Panc1 (cell line): ENCODE measurements at regions not wholly inside any gene's neighbourhood (a gene's known extent, or its start where the extent isn't known, plus 50 kb on each side); places are given as distances from the start of the nearest gene placed in this dataset.

ENCODE experiments used
- ATAC-seq: fragments of 200-7000 bp; cut with Tn5 transposase; 2 replicates; pipeline ENCODE4 v1.9.1; 2020; ENCODE audit warnings: mild to moderate bottlenecking, moderate library complexity
- BruUV-seq: library from RNA; stranded (reverse); fragments of 400-500 nt; replicated peaks from 2 replicates; lab custom pipeline; 2021; lab: Mats Ljungman, UMichigan
- CTCF ChIA-PET: fragments of 300-600 bp; sonication (Branson Sonifier 250); formaldehyde crosslinking; loops from one replicate; lab custom pipeline; 2022; ENCODE audit warnings: antibody characterized with exemption; lab: Charles Lee
- POLR2A ChIA-PET: fragments of 300-600 bp; sonication (Branson Sonifier 250); formaldehyde crosslinking; loops from one replicate; lab custom pipeline; 2022; ENCODE audit warnings: antibody characterized with exemption; lab: Charles Lee
- DNase-seq: peaks from one replicate; pipeline ENCODE4 v3.0.0-alpha.2; 2010; ENCODE audit warnings: low read depth, low spot score
- H3K27ac ChIP-seq: 2 replicates; pipeline ENCODE4 v1.5.1; 2011; ENCODE audit warnings: mild to moderate bottlenecking, low read length, inconsistent platforms
- H3K27me3 ChIP-seq: fragments of 200-500 bp; sonication (Bioruptor generic); 2 replicates; pipeline ENCODE4 v1.6.0; 2014; ENCODE audit warnings: low read length, inconsistent platforms; ENCODE audit not compliant: control insufficient read depth, insufficient read depth
- H3K36me3 ChIP-seq: fragments of 200-500 bp; sonication (Bioruptor generic); 2 replicates; pipeline ENCODE4 v1.5.1; 2014; ENCODE audit warnings: inconsistent platforms, mild to moderate bottlenecking, low read length, moderate library complexity; ENCODE audit not compliant: control insufficient read depth, insufficient read depth
- H3K4me1 ChIP-seq: 2 replicates; pipeline ENCODE4 v1.5.1; 2011; ENCODE audit warnings: inconsistent platforms, mild to moderate bottlenecking, low read length, moderate library complexity; ENCODE audit not compliant: control insufficient read depth, insufficient read depth
- H3K4me3 ChIP-seq, 2 experiments: 2 replicates each; pipeline ENCODE4 v1.5.1; 2011 to 2012; ENCODE audit warnings: low read depth in 2 of 2, low read length in 2 of 2, mild to moderate bottlenecking in 2 of 2, inconsistent platforms in 1 of 2, moderate library complexity in 1 of 2
- H3K9me3 ChIP-seq: fragments of 200-500 bp; sonication (Bioruptor generic); 2 replicates; pipeline ENCODE4 v1.5.1; 2014; ENCODE audit warnings: low read depth, mild to moderate bottlenecking, inconsistent platforms, low read length, moderate library complexity; ENCODE audit not compliant: control insufficient read depth, insufficient read depth
- POLR2AphosphoS5 ChIP-seq: IDR thresholded peaks from 2 replicates; pipeline ENCODE4 v1.6.1; 2012; ENCODE audit warnings: mild to moderate bottlenecking, low read depth, low read length, moderate library complexity
- REST ChIP-seq, 2 experiments: IDR thresholded peaks; 2 replicates each; pipeline ENCODE4 v1.6.1; 2011 to 2012; ENCODE audit warnings: low read depth in 2 of 2, control low read depth in 1 of 2, low read length in 1 of 2, mild to moderate bottlenecking in 1 of 2, moderate library complexity in 1 of 2; ENCODE audit not compliant: insufficient read depth in 1 of 2
- SIN3A ChIP-seq: IDR thresholded peaks from 2 replicates; pipeline ENCODE4 v1.6.1; 2012; ENCODE audit warnings: low read depth, mild to moderate bottlenecking, low read length, moderate library complexity, borderline replicate concordance; ENCODE audit not compliant: insufficient read depth
- TCF7L2 ChIP-seq: IDR thresholded peaks from 2 replicates; pipeline ENCODE4 v1.6.1; 2011; ENCODE audit warnings: mild to moderate bottlenecking, low read depth, low read length, inconsistent platforms
- in situ Hi-C: cut with HindIII; loops from 2 replicates; pipeline ENCODE4 v1.10.0; 2016; ENCODE audit warnings: low sequenced_read_pairs, low pct_unique_long_range_greater_than_20kb
- intact Hi-C: fragments of 100-400 bp; cut with micrococcal nuclease; formaldehyde crosslinking; loops from one replicate; pipeline ENCODE4 v1.10.0; 2022; ENCODE audit not compliant: unreplicated experiment
- TF ChIP-seq, protein P1 (sequence below): fragments of 450-650 bp; IDR thresholded peaks from 2 replicates; pipeline ENCODE4 v1.5.1; 2017; ENCODE audit warnings: mild to moderate bottlenecking

DNA sequence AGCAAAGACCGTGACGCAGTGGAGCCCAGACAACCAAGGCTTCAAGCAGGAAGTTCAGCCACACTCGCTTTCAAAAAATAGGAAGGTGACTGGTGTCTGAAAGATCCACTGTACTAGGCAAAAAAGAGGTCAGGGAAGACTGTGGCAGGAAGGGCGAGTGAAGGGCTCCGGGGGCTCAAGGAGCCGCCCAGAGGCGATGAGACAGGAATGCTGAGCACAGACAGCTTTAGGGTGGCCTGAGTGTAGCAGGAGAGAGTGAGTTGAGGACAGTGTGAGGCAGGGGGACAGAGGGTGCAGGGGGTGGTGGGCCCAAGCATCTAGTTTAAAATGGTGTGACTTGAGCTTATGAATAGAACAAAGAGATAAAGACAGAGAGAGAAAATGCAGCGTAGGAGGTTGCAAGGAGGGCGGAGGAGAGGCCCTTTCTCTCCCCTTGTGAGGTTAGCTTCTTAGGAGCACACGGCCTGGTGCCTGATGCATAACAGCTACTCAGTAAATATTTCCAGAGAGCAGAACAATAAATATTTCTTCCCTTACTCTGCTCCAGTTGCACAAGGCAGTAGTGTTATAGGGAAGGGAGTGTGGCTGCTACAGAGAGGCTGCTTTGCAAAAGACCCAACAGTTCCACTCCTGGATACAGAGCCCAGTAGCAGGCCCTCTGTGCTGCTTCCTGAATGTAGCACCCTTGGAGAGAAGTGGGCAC lies 789.7 kb upstream of the RAB6C start:
- H3K27me3 ChIP-seq, result no peaks in the 10 kb centered on the region; the same call in 1 of the 2 replicates
- POLR2A ChIA-PET, result no interaction called here
- no peaks in the 10 kb centered on the region for H3K4me1 ChIP-seq
- in situ Hi-C loops (no loop called here), intact Hi-C loops (no loop called here)
- H3K27ac ChIP-seq, result no peak overlapping the region
- H3K9me3 ChIP-seq, result no peaks in the 10 kb centered on the region
- no TSS peak for BruUV-seq
- CTCF ChIA-PET, result no interaction called here
- TF ChIP-seq SIN3A (no peak), REST (IDR thresholded peaks at IDR 0.05; ENCODE audit: insufficient read depth in 1 of 2, low read depth in 2 of 2, low read length in 1 of 2) (no peak), TCF7L2 (no peak), POLR2AphosphoS5 (no peak)
- TF ChIP-seq, protein P1, sequence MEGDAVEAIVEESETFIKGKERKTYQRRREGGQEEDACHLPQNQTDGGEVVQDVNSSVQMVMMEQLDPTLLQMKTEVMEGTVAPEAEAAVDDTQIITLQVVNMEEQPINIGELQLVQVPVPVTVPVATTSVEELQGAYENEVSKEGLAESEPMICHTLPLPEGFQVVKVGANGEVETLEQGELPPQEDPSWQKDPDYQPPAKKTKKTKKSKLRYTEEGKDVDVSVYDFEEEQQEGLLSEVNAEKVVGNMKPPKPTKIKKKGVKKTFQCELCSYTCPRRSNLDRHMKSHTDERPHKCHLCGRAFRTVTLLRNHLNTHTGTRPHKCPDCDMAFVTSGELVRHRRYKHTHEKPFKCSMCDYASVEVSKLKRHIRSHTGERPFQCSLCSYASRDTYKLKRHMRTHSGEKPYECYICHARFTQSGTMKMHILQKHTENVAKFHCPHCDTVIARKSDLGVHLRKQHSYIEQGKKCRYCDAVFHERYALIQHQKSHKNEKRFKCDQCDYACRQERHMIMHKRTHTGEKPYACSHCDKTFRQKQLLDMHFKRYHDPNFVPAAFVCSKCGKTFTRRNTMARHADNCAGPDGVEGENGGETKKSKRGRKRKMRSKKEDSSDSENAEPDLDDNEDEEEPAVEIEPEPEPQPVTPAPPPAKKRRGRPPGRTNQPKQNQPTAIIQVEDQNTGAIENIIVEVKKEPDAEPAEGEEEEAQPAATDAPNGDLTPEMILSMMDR, result no peak
- ATAC-seq (no peak), DNase-seq (no peak)
- H3K36me3 ChIP-seq, result no peaks in the 10 kb centered on the region
- H3K4me3 ChIP-seq, result no peak overlapping the region

DNA sequence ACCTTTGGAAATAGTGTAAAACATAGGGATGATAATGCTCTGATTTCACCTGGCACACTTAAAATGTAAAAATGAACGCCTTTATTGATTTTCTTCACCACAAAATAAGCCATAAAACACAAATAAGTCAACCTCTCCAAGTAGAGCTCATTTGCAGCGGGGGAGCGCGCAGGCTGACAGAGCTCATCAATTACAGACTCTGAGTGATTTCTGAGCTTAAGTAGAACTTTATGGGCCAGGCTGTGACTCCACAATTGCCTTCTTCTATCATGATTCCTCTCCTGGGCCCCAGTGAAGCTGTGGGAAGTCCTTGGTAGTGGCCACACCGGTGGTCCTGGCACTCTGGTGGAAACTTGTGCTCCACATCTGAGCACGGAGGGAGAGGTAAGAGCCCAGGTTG lies 789.0 kb upstream of the RAB6C start:
- no peak for TF ChIP-seq REST (IDR thresholded peaks at IDR 0.05; ENCODE audit: insufficient read depth in 1 of 2, low read depth in 2 of 2, low read length in 1 of 2)
- no peak for TF ChIP-seq POLR2AphosphoS5
- no peak for TF ChIP-seq SIN3A
- no peaks in the 10 kb centered on the region for H3K4me1 ChIP-seq
- ChIA-PET CTCF (no interaction called here), POLR2A (no interaction called here)
- no peaks in the 10 kb centered on the region; the same call in 1 of the 2 replicates for H3K27me3 ChIP-seq
- no peak for DNase-seq
- H3K36me3 ChIP-seq, result no peaks in the 10 kb centered on the region
- ATAC-seq, result no peak
- H3K27ac ChIP-seq, result no peak overlapping the region
- no TSS peak for BruUV-seq
- H3K9me3 ChIP-seq, result no peaks in the 10 kb centered on the region
- intact Hi-C loops, result no loop called here
- no peak overlapping the region for H3K4me3 ChIP-seq
- in situ Hi-C loops, result no loop called here
